Caco-2 (cell line): ENCODE measurements at regions not wholly inside any gene's neighbourhood (a gene's known extent, or its start where the extent isn't known, plus 50 kb on each side); places are given as distances from the start of the nearest gene placed in this dataset.

ENCODE experiments used
- BruUV-seq: library from RNA; stranded (reverse); fragments of 400-500 nt; replicated peaks from 2 replicates; lab custom pipeline; 2021; lab: Mats Ljungman, UMichigan
- CTCF ChIA-PET: fragments of 300-600 bp; sonication (Branson Sonifier 250); formaldehyde crosslinking; loops from one replicate; lab custom pipeline; 2022; ENCODE audit warnings: antibody characterized with exemption; lab: Charles Lee
- POLR2A ChIA-PET: fragments of 300-600 bp; sonication (Branson Sonifier 250); formaldehyde crosslinking; loops from one replicate; lab custom pipeline; 2022; ENCODE audit warnings: antibody characterized with exemption; lab: Charles Lee
- DNase-seq, 2 experiments: peaks; one replicate each; pipeline versions ENCODE4 v3.0.0 to v3.0.0-alpha.2; 2020 to 2022
- H3K27me3 ChIP-seq: replicated peaks from 2 replicates; pipeline ENCODE4 v1.6.0; 2011; ENCODE audit warnings: low read length; ENCODE audit not compliant: control insufficient read depth, insufficient read depth
- H3K36me3 ChIP-seq: 2 replicates; pipeline ENCODE4 v1.5.1; 2011; ENCODE audit warnings: low read length; ENCODE audit not compliant: control insufficient read depth, insufficient read depth
- H3K4me1 ChIP-seq: fragments of 250-450 bp; sonication (Bioruptor Pico); 2 replicates; pipeline ENCODE4 v1.5.1; 2020; ENCODE audit warnings: mild to moderate bottlenecking
- H3K4me3 ChIP-seq: 2 replicates; pipeline ENCODE4 v1.5.1; 2011; ENCODE audit warnings: low read depth, mild to moderate bottlenecking, control low read depth, low read length
- H3K9me3 ChIP-seq: fragments of 250-450 bp; sonication (Bioruptor Pico); 2 replicates; pipeline ENCODE4 v1.5.1; 2020; ENCODE audit warnings: mild to moderate bottlenecking, moderate library complexity
- H3K27ac Mint-ChIP-seq: one replicate; pipeline ENCODE4 v1.8.0; 2022; ENCODE audit warnings: mixed read lengths; ENCODE audit not compliant: unreplicated experiment
- H3K27me3 Mint-ChIP-seq: one replicate; pipeline ENCODE4 v1.8.0; 2022; ENCODE audit warnings: mixed read lengths; ENCODE audit not compliant: insufficient read depth, unreplicated experiment
- H3K36me3 Mint-ChIP-seq: one replicate; pipeline ENCODE4 v1.8.0; 2022; ENCODE audit warnings: mild to moderate bottlenecking, mixed read lengths; ENCODE audit not compliant: insufficient read depth, unreplicated experiment
- H3K4me1 Mint-ChIP-seq: one replicate; pipeline ENCODE4 v1.8.0; 2022; ENCODE audit warnings: low read depth, mixed read lengths; ENCODE audit not compliant: unreplicated experiment
- H3K4me3 Mint-ChIP-seq: one replicate; pipeline ENCODE4 v1.8.0; 2022; ENCODE audit warnings: mild to moderate bottlenecking, moderate library complexity, mixed read lengths; ENCODE audit not compliant: unreplicated experiment
- H3K9me3 Mint-ChIP-seq: one replicate; pipeline ENCODE4 v1.8.0; 2022; ENCODE audit warnings: mixed read lengths; ENCODE audit not compliant: unreplicated experiment
- CTCF ChIP-seq, 2 experiments: fragments of 200-600 bp in 1 of 2; IDR thresholded peaks; 1 replicate in 1 of 2; 2 replicates in 1 of 2; pipeline versions ENCODE4 v1.5.1 to v1.8.0; 2011 to 2022; ENCODE audit warnings: antibody characterized with exemption in 1 of 2, control low read depth in 1 of 2, inconsistent platforms in 1 of 2, low read depth in 1 of 2, low read length in 1 of 2, mild to moderate bottlenecking in 1 of 2, moderate library complexity in 1 of 2; ENCODE audit not compliant: insufficient read depth in 1 of 2, severe bottlenecking in 1 of 2, unreplicated experiment in 1 of 2
- intact Hi-C: fragments of 100-400 bp; cut with micrococcal nuclease; formaldehyde crosslinking; loops from one replicate; pipeline ENCODE4 v1.10.0; 2022; ENCODE audit not compliant: unreplicated experiment

- no peak for TF ChIP-seq CTCF (IDR thresholded peaks at IDR 0.05; ENCODE audit: insufficient read depth in 1 of 2, low read depth in 1 of 2, low read length in 1 of 2, severe bottlenecking in 1 of 2, unreplicated experiment in 1 of 2)
- ChIA-PET POLR2A (no interaction called here), CTCF (no interaction called here)
- Mint-ChIP-seq H3K9me3 (no peaks in the 10 kb centered on the region), H3K4me1 (no peaks in the 10 kb centered on the region), H3K4me3 (no peak overlapping the region), H3K36me3 (no peaks in the 10 kb centered on the region), H3K27ac (no peak overlapping the region), H3K27me3 (no peaks in the 10 kb centered on the region)
- Histone ChIP-seq H3K27me3 (no peaks in the 10 kb centered on the region), H3K4me1 (no peaks in the 10 kb centered on the region), H3K4me3 (no peak overlapping the region), H3K36me3 (no peaks in the 10 kb centered on the region), H3K9me3 (no peaks in the 10 kb centered on the region)
- intact Hi-C loops: no loop called here
- BruUV-seq: no TSS peak
- no peak for DNase-seq
Measured at GRCh38 chr4:188414441-188414840, 275.2 kb downstream of the TRIML1 start.

GRCh38 chr4:188417181-188417580 lies 277.9 kb downstream of the TRIML1 start:
- H3K36me3 Mint-ChIP-seq: no peaks in the 10 kb centered on the region
- H3K4me1 Mint-ChIP-seq: no peaks in the 10 kb centered on the region
- H3K27ac Mint-ChIP-seq: no peak overlapping the region
- POLR2A ChIA-PET: no interaction called here
- H3K9me3 ChIP-seq: no peaks in the 10 kb centered on the region
- BruUV-seq: no TSS peak
- CTCF ChIA-PET: interaction anchor here (0.7 to 1.0 kb wide), 3 partner anchors 41 to 280 kb away, joined by 3 read pairs; no protein-coding TSS in a partner anchor
- TF ChIP-seq CTCF (IDR thresholded peaks at IDR 0.05; ENCODE audit: insufficient read depth in 1 of 2, low read depth in 1 of 2, low read length in 1 of 2, severe bottlenecking in 1 of 2, unreplicated experiment in 1 of 2): peak; percentile 12 to 31
- no peaks in the 10 kb centered on the region for H3K27me3 Mint-ChIP-seq
- H3K4me3 Mint-ChIP-seq: no peak overlapping the region
- H3K4me1 ChIP-seq: no peaks in the 10 kb centered on the region
- H3K4me3 ChIP-seq: no peak overlapping the region
- intact Hi-C loops: loop anchor here (5.0 kb wide), 1 partner anchor 210 kb away; no protein-coding TSS in a partner anchor
- H3K9me3 Mint-ChIP-seq: no peaks in the 10 kb centered on the region
- DNase-seq: peak; percentile 39 to 50
- H3K36me3 ChIP-seq: no peaks in the 10 kb centered on the region
- H3K27me3 ChIP-seq: no peaks in the 10 kb centered on the region

DNA sequence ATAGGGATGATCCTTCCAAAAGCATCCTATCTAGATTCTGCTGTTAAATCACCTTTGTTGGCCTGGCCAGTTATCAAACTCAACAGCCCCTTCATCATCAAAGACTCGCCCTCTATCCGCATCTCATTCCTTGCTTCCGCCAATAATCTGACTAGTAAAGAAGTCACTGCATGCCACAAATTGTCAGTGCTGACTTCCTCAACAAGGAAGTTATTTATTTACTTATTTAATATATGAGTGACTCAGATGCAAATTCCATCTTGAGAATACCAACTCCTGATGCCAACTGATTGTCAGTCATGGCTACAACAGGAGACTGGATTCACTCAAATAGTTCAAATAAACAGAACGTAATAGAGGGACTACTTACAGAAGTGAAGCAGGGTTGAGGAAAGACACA lies 283.8 kb downstream of the TRIML1 start:
- no peaks in the 10 kb centered on the region for H3K27me3 ChIP-seq
- H3K4me1 ChIP-seq: peaks cover 7% of the 10 kb centered on the region
- POLR2A ChIA-PET: no interaction called here
- no peaks in the 10 kb centered on the region for H3K9me3 Mint-ChIP-seq
- DNase-seq: no peak
- no peaks in the 10 kb centered on the region for H3K9me3 ChIP-seq
- H3K27me3 Mint-ChIP-seq: no peaks in the 10 kb centered on the region
- H3K36me3 ChIP-seq: no peaks in the 10 kb centered on the region
- no peaks in the 10 kb centered on the region for H3K36me3 Mint-ChIP-seq
- no peak for TF ChIP-seq CTCF (IDR thresholded peaks at IDR 0.05; ENCODE audit: insufficient read depth in 1 of 2, low read depth in 1 of 2, low read length in 1 of 2, severe bottlenecking in 1 of 2, unreplicated experiment in 1 of 2)
- intact Hi-C loops: no loop called here
- CTCF ChIA-PET: no interaction called here
- no peak overlapping the region for H3K4me3 Mint-ChIP-seq
- no peak overlapping the region for H3K4me3 ChIP-seq
- no peaks in the 10 kb centered on the region for H3K4me1 Mint-ChIP-seq
- no TSS peak for BruUV-seq
- H3K27ac Mint-ChIP-seq: no peak overlapping the region
